ENCODE measurements at regions not wholly inside any gene's neighbourhood (a gene's known extent, or its start where the extent isn't known, plus 50 kb on each side); places are given as distances from the start of the nearest gene placed in this dataset.

- Mint-ChIP-seq H3K27me3 (ENCODE audit: low read depth in 3 of 3) (peaks cover 3 to 33% (median 8%) of the 10 kb centered on the region in 3 donors), H3K27ac (no peak overlapping the region), H3K9me3 (peaks cover 0 to 37% (median 19%) of the 10 kb centered on the region in 6 donors), H3K4me3 (no peak overlapping the region), H3K36me3 (peaks cover 0 to 5% (median 4%) of the 10 kb centered on the region in 3 donors), H3K4me1 (no peaks in the 10 kb centered on the region)
- no peak for DNase-seq
These were observed 97.0 kb downstream of the FOXD1 start for GRCh38 chr5:73351593-73351992.

- Mint-ChIP-seq H3K9me3 (peaks cover 8 to 47% (median 20%) of the 10 kb centered on the region in 6 donors), H3K27me3 (ENCODE audit: low read depth in 3 of 3) (peaks cover 6 to 18% (median 10%) of the 10 kb centered on the region in 3 donors), H3K36me3 (peaks cover 0 to 5% (median 4%) of the 10 kb centered on the region in 3 donors), H3K27ac (no peak overlapping the region), H3K4me1 (no peaks in the 10 kb centered on the region), H3K4me3 (no peak overlapping the region)
- no peak for DNase-seq
These were observed 101.6 kb downstream of the FOXD1 start for GRCh38 chr5:73346878-73347408.

DNA sequence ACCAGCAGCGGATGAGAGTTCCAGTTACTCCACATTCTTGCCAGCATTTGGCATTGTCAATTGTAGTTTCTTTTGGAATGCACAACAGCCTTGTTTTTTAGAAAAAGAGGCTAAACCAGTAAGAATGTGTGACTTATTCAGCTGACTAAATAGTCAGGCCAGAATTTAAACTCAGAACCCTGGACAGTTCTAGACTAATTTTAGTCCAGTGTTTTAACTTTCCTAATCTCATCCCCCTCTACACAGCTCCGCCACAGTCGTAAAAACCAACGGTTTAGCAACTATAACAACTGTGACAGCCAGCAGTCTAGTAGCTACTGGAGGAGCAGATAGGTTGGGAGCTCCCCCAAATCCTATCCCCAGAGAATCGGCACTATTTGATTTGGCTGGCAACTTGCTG, 103.7 kb downstream of the FOXD1 start:
- Mint-ChIP-seq H3K4me1 (no peaks in the 10 kb centered on the region), H3K36me3 (peaks cover 0 to 4% (median 0%) of the 10 kb centered on the region in 3 donors), H3K9me3 (peaks cover 8 to 39% (median 14%) of the 10 kb centered on the region in 6 donors), H3K27ac (no peak overlapping the region), H3K27me3 (ENCODE audit: low read depth in 3 of 3) (peaks cover 7 to 11% (median 10%) of the 10 kb centered on the region in 3 donors), H3K4me3 (no peak overlapping the region)
- DNase-seq: no peak

GRCh38 chr5:73339711-73340110, 108.9 kb downstream of the FOXD1 start:
- no peaks in the 10 kb centered on the region for H3K4me1 Mint-ChIP-seq
- H3K27me3 Mint-ChIP-seq (ENCODE audit: low read depth in 3 of 3): peaks cover 7 to 11% (median 10%) of the 10 kb centered on the region in 3 donors
- no peak overlapping the region for H3K27ac Mint-ChIP-seq
- H3K9me3 Mint-ChIP-seq: peaks cover 0 to 2% (median 0%) of the 10 kb centered on the region in 6 donors
- H3K36me3 Mint-ChIP-seq: no peaks in the 10 kb centered on the region
- H3K4me3 Mint-ChIP-seq: no peak overlapping the region
- DNase-seq: no peak

DNA sequence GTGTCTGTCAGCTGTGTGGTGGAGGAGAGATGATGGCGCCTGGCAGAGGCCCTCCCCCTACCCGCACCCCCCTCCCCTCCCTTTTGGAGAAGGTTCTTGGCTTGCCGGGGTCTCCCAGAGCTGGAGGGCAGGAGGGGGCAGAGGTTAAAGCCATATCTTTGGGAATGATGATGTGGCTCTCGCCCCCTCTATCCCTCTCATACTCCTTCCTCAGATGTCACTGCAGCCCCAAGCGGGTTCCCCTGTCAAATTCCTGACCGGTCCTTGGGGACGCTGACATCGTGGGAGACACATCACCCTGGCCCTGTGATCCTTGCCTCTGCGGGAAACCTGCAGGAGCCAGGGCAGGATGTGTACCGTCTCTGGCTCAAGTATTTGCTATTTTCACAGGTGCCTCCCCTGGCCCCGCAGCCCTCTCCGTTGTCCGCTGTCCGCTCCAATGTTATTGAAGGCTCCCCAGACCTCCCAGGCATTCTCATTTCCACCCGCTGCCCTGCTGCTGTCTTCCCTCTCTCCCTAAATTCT, 109.5 kb downstream of the FOXD1 start:
- H3K9me3 Mint-ChIP-seq: peaks cover 0 to 2% (median 0%) of the 10 kb centered on the region in 6 donors
- H3K4me1 Mint-ChIP-seq: no peaks in the 10 kb centered on the region
- DNase-seq: no peak
- H3K27ac Mint-ChIP-seq: no peak overlapping the region
- no peak overlapping the region for H3K4me3 Mint-ChIP-seq
- H3K27me3 Mint-ChIP-seq (ENCODE audit: low read depth in 3 of 3): peaks cover 7 to 11% (median 10%) of the 10 kb centered on the region in 3 donors
- no peaks in the 10 kb centered on the region for H3K36me3 Mint-ChIP-seq

DNA sequence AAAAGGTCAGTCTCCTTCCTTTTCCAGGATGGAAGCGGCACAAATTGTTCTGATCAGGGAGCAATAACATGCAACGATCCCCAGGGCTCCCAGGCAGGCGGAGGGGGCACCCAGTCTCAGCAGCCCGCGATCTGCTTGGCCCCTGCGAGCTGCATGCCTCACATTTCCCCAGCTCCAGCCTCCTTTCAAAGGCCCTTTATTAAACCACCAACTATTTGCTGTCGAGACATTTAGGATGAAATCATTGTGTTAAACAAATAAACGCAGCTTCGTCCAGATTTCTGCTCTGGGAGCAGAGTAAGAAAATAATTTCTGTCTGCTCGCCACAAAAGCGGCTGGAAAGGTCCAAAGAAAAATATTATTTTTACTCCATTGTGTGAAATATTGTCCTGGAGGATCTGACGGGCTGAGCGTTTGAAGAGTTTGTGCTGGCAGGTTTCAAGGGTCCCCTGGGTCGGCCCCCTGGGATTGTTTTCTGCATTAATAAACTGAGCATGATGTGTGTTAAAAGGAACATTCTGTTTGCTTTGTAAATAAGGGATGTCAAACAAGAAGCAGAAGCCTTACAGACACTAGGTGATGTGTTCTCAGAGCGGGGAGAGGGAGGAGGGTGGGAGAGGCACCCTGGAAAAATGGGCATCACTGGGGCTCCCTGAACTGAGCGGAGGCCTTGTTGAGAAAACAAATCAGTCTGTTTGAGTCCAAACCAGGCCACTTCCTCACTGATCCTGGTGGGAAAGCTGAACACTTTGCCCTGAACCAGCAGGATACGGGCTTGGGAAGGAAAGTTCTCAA, 110.1 kb downstream of the FOXD1 start:
- peaks cover 7 to 12% (median 7%) of the 10 kb centered on the region in 3 donors for H3K27me3 Mint-ChIP-seq (ENCODE audit: low read depth in 3 of 3)
- no peak overlapping the region for H3K27ac Mint-ChIP-seq
- no peaks in the 10 kb centered on the region for H3K4me1 Mint-ChIP-seq

DNA sequence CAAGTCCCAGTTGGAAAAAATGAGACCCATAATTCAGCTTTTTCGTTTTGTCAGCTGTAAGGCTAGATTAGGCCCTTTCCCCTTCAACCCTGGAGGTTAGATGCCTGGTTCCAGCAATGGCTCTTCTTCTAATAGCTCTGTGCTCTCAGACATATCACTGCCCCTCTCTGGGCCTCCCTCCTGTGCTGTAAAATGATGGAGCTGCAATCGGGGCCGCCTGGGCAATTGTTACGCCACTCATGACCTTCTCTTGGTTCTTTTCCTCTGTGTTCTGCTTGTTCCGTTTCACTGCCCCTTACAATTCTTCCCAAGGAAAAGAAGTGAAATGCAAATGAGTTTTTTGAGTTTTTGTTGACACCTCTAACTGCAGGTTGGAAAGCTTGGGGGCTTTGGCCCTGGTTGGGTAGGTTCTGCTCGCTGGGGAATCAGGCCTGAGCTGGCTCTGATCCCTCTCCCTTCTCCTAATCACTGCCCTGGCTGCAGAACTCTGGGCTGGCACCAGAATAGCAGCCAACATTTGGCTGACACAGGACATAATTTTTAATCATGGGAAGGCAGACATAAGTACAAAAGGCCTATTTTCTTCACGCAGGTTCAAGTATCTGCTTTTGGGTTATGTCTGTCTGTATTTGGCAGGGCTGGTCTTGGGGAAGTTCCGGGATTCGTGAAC, 110.9 kb downstream of the FOXD1 start:
- peaks cover 0 to 2% (median 0%) of the 10 kb centered on the region in 6 donors for H3K9me3 Mint-ChIP-seq
- no peak overlapping the region for H3K27ac Mint-ChIP-seq
- no peak overlapping the region for H3K4me3 Mint-ChIP-seq
- no peaks in the 10 kb centered on the region for H3K36me3 Mint-ChIP-seq
- DNase-seq: no peak
- peaks cover 5 to 15% (median 7%) of the 10 kb centered on the region in 3 donors for H3K27me3 Mint-ChIP-seq (ENCODE audit: low read depth in 3 of 3)
- H3K4me1 Mint-ChIP-seq: no peaks in the 10 kb centered on the region

More for the DNA sequence above, 110.1 kb downstream of the FOXD1 start:
- H3K36me3 Mint-ChIP-seq: no peaks in the 10 kb centered on the region
- H3K4me3 Mint-ChIP-seq: no peak overlapping the region
- peaks cover 0 to 2% (median 0%) of the 10 kb centered on the region in 6 donors for H3K9me3 Mint-ChIP-seq
- no peak for DNase-seq

DNA sequence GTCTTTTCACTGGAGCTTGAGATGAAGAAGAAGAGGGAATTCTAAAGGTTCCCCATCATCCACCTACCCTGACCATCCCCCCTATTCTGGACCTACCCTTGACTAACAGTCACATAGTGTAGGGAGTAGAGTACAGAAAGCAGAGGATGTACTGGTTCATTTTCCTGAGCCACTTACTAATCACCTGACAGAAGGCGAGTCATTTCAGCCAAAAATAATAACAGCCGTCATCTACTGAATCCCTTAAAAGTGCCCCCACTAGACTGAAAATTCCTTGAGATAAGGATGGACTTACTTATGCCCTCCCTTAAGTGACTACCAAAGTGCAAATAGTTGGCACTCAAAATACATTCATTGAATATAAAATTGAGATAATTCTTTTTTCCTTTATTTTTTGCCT, 112.2 kb downstream of the FOXD1 start:
- Mint-ChIP-seq H3K27me3 (ENCODE audit: low read depth in 3 of 3) (peaks cover 8 to 15% (median 10%) of the 10 kb centered on the region in 3 donors), H3K4me1 (no peaks in the 10 kb centered on the region), H3K9me3 (peaks cover 2 to 15% (median 4%) of the 10 kb centered on the region in 6 donors), H3K4me3 (no peak overlapping the region), H3K27ac (no peak overlapping the region), H3K36me3 (no peaks in the 10 kb centered on the region)
- DNase-seq: no peak

DNA sequence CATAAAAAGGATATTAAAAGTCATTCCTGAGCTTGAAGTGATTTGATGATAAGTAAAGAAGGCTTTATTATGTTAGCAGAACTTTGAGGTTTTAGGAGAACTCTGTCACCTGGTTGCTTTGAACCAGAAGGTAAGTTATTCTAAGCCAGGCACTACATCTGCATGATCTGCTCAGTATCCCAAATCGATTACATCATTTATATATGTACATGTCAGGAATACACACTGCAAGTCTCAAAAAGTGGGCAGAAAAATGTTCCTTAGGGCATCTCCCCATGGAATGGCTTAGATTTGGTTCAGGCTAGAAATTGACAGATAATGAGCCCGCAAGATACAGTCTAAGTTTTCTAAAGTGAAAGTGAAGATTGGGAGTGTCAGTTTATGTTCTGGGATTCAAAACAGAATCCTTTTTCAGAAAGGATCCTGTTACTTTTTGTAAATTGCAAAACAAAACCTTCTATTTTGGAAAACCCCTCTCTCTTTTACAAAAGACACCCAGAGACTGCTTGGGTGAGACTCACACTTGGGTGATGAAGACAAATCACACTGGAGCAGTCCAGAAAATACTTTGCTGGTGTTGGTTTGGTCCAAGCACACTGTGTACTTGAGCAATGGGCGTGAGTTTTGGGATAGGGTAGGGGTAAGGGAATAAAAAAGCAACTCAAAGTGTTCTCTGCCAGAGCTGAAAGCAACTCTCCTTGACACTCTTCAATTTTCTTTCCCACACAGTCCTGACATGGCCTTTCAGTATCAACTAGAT, 114.5 kb downstream of the FOXD1 start:
- H3K4me3 Mint-ChIP-seq: no peak overlapping the region
- peaks cover 2 to 26% (median 8%) of the 10 kb centered on the region in 6 donors for H3K9me3 Mint-ChIP-seq
- no peaks in the 10 kb centered on the region for H3K4me1 Mint-ChIP-seq
- H3K27ac Mint-ChIP-seq: no peak overlapping the region
- no peaks in the 10 kb centered on the region for H3K36me3 Mint-ChIP-seq
- no peak for DNase-seq
- H3K27me3 Mint-ChIP-seq (ENCODE audit: low read depth in 3 of 3): peaks cover 8 to 9% (median 8%) of the 10 kb centered on the region in 3 donors

DNA sequence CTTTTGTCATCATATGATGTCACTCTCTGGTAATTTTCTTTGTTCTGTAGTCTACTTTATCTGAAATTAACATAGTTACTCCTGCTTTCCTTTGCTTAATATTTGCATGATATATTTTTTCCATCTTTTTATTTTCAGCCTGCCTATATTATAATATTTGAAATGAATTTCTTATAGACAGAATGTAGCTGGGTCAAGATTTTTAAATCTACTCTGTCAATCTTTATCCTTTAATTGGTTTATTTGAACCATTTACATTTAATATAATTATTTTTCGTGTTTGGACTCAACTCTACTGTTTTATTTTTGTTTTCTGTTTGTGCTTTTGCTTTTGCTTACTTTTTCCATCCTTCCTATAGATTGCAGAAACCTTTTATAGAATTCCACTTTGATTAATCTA, 118.0 kb downstream of the FOXD1 start:
- Mint-ChIP-seq H3K4me3 (no peak overlapping the region), H3K27me3 (ENCODE audit: low read depth in 3 of 3) (peaks cover 5 to 10% (median 9%) of the 10 kb centered on the region in 3 donors), H3K36me3 (no peaks in the 10 kb centered on the region), H3K9me3 (peaks cover 2 to 26% (median 8%) of the 10 kb centered on the region in 6 donors), H3K4me1 (no peaks in the 10 kb centered on the region), H3K27ac (no peak overlapping the region)
- DNase-seq: no peak

DNA sequence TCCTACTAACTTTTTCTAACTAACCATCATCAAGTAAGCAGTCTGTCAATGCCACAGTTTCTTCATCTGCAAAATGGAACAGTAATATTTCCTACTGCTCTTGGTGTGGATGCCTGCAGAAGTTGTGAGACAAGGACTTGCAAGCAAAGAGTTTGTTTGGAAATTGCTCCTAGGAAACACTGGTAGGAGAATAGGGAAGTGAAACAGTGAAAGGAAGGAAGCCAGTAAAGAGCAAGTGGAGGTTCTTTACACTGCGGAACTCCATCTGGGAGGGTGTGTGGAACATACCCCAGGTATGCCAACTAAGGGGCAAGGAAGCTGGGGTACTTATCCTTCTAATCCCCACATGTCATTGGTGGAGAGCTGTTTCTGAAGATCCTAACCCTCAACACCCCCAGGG, 119.9 kb downstream of the FOXD1 start:
- Mint-ChIP-seq H3K27ac (no peak overlapping the region), H3K27me3 (ENCODE audit: low read depth in 3 of 3) (peaks cover 5 to 10% (median 7%) of the 10 kb centered on the region in 3 donors), H3K4me1 (no peaks in the 10 kb centered on the region), H3K36me3 (no peaks in the 10 kb centered on the region), H3K4me3 (no peak overlapping the region), H3K9me3 (peaks cover 2 to 26% (median 8%) of the 10 kb centered on the region in 6 donors)
- DNase-seq: no peak

DNA sequence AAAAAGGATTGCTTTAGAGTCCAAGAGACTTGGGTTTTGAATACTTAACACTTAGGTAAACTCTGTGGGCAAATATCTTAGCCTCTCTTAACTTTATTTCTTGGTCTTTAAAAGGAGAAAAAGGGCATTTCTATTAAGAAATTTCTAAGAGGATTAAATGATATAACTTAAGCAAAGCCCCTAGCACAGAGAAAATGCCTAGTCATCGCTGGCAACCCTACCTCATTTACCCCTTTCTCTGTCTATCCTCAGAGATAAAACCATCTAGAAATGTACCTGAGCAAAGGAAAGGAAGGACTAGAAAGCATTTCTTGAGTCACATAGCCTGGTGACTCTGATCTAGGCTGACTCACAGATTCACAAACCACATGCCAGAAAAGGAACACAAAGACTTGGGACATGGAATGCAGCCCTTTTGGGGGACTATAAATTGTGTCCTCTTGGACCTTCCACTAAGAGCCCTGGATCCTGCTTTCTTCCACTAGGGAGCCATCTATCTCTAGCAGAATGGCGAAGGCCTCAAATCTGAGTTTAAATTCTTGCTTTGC, 120.6 kb downstream of the FOXD1 start:
- H3K4me3 Mint-ChIP-seq: no peak overlapping the region
- peaks cover 3 to 10% (median 5%) of the 10 kb centered on the region in 3 donors for H3K27me3 Mint-ChIP-seq (ENCODE audit: low read depth in 3 of 3)
- H3K4me1 Mint-ChIP-seq: no peaks in the 10 kb centered on the region
- H3K9me3 Mint-ChIP-seq: peaks cover 2 to 26% (median 8%) of the 10 kb centered on the region in 6 donors
- no peak for DNase-seq
- H3K36me3 Mint-ChIP-seq: no peaks in the 10 kb centered on the region
- H3K27ac Mint-ChIP-seq: no peak overlapping the region

GRCh38 chr5:73325546-73325945, 123.0 kb downstream of the FOXD1 start:
- DNase-seq: no peak
- Mint-ChIP-seq H3K27me3 (ENCODE audit: low read depth in 3 of 3) (peaks cover 0 to 8% (median 6%) of the 10 kb centered on the region in 3 donors), H3K27ac (no peak overlapping the region), H3K9me3 (peaks cover 0 to 5% (median under 1%) of the 10 kb centered on the region in 6 donors), H3K36me3 (no peaks in the 10 kb centered on the region), H3K4me3 (no peak overlapping the region), H3K4me1 (no peaks in the 10 kb centered on the region)
